NCI-H1694 treated with DMSO at 0.1 percent for 48 hours (cell line): ENCODE measurements at regions not wholly inside any gene's neighbourhood (a gene's known extent, or its start where the extent isn't known, plus 50 kb on each side); places are given as distances from the start of the nearest gene placed in this dataset.
A peak's percentile ranks its signal among the peaks of the same experiment; 100 is the strongest.

Source experiments
- DNase-seq: peaks from one replicate; lab custom pipeline; 2025; lab: John Stamatoyannopoulos, UW

DNA sequence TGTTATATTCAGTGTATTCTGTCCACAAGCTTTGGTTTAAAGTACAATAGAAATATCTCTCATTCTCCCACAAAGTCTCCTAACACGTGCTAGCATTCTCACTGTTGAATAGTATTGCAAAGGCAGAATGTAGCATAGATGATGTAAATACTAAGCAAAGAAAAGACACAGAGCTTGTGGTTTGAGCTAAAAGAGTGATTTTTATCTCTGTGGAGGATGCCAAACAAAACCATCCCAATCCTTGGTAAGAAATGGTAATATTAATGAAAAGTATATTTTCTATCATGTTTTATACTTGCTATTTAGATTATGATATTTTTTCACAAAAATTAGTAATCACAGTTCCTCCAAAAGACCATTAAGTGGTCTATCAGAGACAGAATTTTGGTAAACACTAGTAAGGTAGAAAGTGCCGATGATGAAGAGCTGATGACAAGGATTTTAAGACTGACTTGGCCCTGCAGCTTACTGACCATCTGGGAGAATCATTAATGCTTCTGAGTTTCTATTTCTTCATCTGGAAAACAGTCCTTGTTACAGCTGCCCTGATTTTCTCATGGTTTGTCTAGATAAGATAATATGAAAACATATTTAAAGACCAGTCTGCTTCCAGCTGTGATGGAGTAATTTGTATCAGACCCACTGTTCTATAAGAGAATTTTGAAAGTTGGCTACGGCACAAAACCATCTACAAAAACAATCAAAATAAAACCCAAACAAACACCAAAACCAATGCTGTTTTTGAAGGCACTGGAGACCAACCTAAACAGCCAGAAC, 510.2 kb downstream of the SPATA31D1 start:
- no peak for DNase-seq

DNA sequence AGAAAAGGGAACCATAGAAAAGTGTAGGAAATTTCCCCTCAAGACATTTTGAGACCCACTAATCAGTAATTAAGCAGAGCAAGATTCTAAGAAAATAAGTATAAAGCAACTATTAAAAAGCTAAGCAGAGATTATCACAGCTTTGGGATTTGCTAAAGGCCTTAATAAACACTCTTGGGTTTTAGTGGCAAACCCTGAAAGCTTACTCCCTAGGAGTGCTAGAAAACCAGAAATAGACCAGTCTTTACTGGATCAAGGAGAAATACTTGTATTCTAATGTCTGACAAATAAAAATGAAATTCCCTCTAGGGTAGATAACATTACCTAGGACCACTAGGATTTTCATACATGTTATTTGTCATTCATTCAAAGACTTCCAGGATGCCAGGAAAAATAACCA, 510.8 kb downstream of the SPATA31D1 start:
- no peak for DNase-seq

- DNase-seq, result no peak
These were observed 516.0 kb downstream of the SPATA31D1 start for GRCh38 chr9:82504620-82505019.

- no peak for DNase-seq
These were observed 523.1 kb downstream of the SPATA31D1 start for GRCh38 chr9:82511626-82512025.

GRCh38 chr9:82512728-82513127, 524.2 kb downstream of the SPATA31D1 start:
- DNase-seq, result no peak

GRCh38 chr9:82513242-82513751, 524.7 kb downstream of the SPATA31D1 start:
- no peak for DNase-seq

GRCh38 chr9:82513976-82514735, 525.6 kb downstream of the SPATA31D1 start:
- no peak for DNase-seq

DNA sequence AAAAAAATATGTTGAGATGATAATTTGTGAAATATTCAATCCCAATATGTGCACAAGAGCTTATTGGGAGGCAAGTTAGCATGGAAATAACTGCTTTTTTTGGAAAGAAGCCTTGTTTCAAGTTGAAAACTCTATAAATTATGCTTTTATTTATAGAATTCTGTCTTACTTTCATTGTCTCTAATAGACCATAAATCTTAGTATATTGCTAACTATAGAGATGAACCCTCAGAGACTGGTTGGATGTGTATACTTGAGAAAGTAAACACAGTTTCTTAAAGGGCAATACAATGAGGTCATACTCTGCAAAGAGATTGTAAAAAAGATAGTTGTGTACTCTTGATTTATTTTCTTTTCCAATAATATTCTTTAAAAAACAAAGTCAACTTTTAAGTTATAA, 530.3 kb downstream of the SPATA31D1 start:
- DNase-seq, result no peak

DNA sequence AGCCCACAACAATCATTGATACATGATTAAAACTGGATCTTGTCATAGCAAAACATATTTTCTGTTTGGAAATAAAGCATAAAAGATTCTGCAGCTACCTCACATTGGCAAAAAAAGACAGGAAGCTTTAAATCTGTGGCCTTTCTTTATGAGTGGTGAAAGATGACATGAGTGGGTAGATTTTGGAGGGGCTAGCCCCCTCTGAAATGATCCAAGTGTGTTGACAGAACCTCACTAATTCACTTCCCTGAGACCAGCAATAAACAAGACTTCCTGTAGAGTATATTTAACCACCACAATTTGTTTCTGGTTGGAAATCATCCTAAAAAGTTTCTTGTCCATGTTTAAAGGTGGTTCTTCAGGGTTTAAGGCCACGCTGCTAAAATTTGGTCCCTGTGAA, 530.8 kb downstream of the SPATA31D1 start:
- no peak for DNase-seq

DNA sequence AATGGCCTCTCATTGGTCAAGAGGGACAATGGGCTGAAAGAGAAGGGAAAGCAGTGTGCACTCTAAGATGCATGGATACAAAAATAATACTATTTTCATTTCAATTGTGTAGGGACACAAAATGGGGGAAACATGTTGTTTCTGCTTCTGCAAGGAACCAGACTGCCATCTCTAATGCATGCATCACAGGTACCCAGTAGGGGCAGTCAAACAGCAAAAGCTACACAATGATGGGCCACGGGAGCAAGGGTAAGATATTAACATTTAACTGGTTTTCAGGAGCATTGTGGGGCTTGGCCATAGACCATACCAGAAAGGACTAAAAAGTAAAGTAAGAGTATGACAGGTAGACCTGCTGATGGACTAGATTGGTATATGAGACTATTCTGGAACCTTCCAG, 535.8 kb downstream of the SPATA31D1 start:
- no peak for DNase-seq

DNA sequence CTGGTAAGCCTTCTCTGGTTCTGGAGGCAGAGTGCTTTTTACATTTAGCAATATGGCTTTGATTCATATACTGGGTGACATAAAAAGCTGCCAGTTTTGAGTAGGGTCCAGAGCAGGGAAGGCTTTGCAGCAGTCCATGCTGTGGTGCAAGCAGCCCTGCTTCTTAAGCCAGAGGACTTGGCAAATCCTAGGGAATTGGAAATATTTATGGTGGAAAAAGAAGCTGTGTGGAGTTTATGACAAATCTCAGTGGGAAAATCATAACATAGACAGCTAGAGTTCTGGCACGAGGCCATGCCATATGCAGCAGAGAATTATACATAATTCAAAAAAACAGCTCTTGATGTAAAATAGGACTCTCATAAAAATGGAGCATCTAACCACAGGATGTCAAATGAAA, 536.4 kb downstream of the RASEF start:
- peak; percentile 4 for DNase-seq

- DNase-seq, result no peak
These were observed 531.1 kb downstream of the RASEF start for GRCh38 chr9:82531795-82532194.

GRCh38 chr9:82532504-82533180, 530.3 kb downstream of the RASEF start:
- DNase-seq, result peak; percentile 20

GRCh38 chr9:82535432-82535998, 527.4 kb downstream of the RASEF start:
- no peak for DNase-seq

- DNase-seq, result peak; percentile 44
These were observed 524.3 kb downstream of the RASEF start for GRCh38 chr9:82538634-82539033.

- no peak for DNase-seq
These were observed 523.8 kb downstream of the RASEF start for GRCh38 chr9:82539146-82539545.

GRCh38 chr9:82539856-82540579, 522.9 kb downstream of the RASEF start:
- no peak for DNase-seq

- DNase-seq, result no peak
These were observed 519.2 kb downstream of the RASEF start for GRCh38 chr9:82543726-82544125.

DNA sequence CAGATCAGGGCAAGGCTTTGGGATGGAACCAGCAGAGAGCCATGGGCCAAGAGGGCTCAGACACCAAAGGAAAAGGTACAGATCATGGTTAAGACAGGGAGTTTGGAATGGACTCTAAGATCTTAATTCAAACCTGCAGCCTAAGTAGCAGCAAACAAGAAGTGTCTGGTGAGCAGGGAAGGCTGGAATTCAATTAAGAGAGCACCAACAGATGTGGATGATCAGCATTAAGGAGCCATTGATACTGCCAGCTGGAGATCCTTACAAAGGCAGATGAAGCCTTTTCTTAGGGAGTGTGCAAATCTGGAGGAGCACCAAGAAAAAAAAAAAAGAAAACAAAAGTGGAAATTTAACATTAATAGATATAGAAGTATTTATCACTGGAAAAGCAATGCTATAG, 516.8 kb downstream of the RASEF start:
- DNase-seq, result no peak

- no peak for DNase-seq
These were observed 514.9 kb downstream of the RASEF start for GRCh38 chr9:82547995-82548394.

DNA sequence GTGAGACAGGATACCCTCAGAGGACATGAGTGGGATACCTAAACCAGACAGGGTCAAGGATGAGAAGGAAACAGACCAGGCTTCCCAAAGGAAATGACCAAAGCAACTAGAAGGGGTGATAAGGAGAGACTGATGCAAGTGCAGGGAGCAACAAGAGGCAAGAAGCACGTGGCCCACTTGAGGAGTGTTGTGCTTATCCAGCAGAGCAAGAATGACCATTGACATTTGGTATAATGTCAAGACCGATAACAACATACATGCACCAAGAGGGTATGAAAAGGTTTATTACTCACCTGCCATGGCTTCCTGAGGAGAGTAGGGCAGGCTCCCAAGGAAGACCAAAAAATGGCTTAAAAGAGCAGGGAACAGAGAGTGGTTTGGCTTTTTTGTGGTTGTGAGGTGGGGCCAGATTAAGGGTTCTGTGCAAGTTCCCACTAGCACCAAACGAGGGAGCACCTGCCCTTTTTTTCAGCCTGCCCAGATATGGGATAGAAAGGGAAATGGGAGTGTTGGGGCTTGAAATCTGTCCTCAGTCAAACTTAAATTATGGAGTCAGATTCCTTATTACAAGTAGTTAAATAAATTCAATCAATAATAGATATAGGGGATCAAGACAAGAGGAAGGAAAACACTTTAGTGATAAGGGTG, 513.6 kb downstream of the RASEF start:
- DNase-seq, result no peak
